Sigmoid colon (tissue), 6 donors: ENCODE measurements at regions not wholly inside any gene's neighbourhood (a gene's known extent, or its start where the extent isn't known, plus 50 kb on each side); places are given as distances from the start of the nearest gene placed in this dataset.

ENCODE experiments used
- DNase-seq: peaks from one replicate; pipeline ENCODE4 v3.0.0-alpha.2; 2019
- H3K27ac ChIP-seq, 4 donors: fragments of 200-600 bp; sonication (generic); one replicate each; pipeline ENCODE4 v1.5.1; 2016 to 2019; ENCODE audit warnings: mild to moderate bottlenecking in 1 of 4
- H3K27me3 ChIP-seq, 3 donors: fragments of 200-600 bp; sonication (generic); one replicate each; pipeline ENCODE4 v1.5.1; 2019; ENCODE audit warnings: mild to moderate bottlenecking in 1 of 3
- H3K36me3 ChIP-seq, 4 donors: fragments of 200-600 bp; sonication (generic); one replicate each; pipeline ENCODE4 v1.5.1; 2016 to 2019
- H3K4me1 ChIP-seq, 4 donors: fragments of 200-600 bp; sonication (generic); one replicate each; pipeline ENCODE4 v1.5.1; 2017 to 2019
- H3K4me3 ChIP-seq, 4 donors: fragments of 200-600 bp; sonication (generic); one replicate each; pipeline ENCODE4 v1.5.1; 2017 to 2019; ENCODE audit warnings: mild to moderate bottlenecking in 2 of 4, moderate library complexity in 1 of 4
- H3K9me3 ChIP-seq, 4 donors: fragments of 200-600 bp in 3 of 4; sonication (generic) in 3 of 4; one replicate each; pipeline versions ENCODE4 v1.5.1 to v1.6.1; 2013 to 2019
- EP300 ChIP-seq, 4 donors: sonication (generic); formaldehyde crosslinking; IDR thresholded peaks; one replicate each; pipeline ENCODE4 v1.6.1; 2017; ENCODE audit warnings: antibody characterized with exemption in 4 of 4
- POLR2A ChIP-seq, 2 donors: fragments of 450-650 bp; IDR thresholded peaks; one replicate each; pipeline ENCODE4 v1.6.1; 2016; ENCODE audit warnings: antibody characterized with exemption in 2 of 2, mild to moderate bottlenecking in 2 of 2, moderate library complexity in 2 of 2
- POLR2AphosphoS5 ChIP-seq, 4 donors: sonication (generic); formaldehyde crosslinking; IDR thresholded peaks; one replicate each; pipeline ENCODE4 v1.6.1; 2017; ENCODE audit warnings: antibody characterized with exemption in 4 of 4
- WGBS, 2 donors: extraction: QIAGEN DNeasy Blood & Tissue Kit; methylation state at CpG; one replicate each; pipeline ENCODE4 v1.1.7; 2013; 5-methylcytosine and 5-hydroxymethylcytosine counted together
- intact Hi-C: fragments of 100-400 bp; cut with DNase I; formaldehyde crosslinking; loops from one replicate; pipeline ENCODE4 v1.15.1; 2023
- TF ChIP-seq, protein P1 (sequence below), 4 experiments: fragments of 450-650 bp in 3 of 4; fragments of 200-600 bp in 1 of 4; IDR thresholded peaks; one replicate each; pipeline ENCODE4 v1.5.1; 2016 to 2019; ENCODE audit warnings: antibody characterized with exemption in 4 of 4, mild to moderate bottlenecking in 3 of 4, moderate library complexity in 2 of 4
- donor health status: healthy with polysubstance abuse.
- donor health status: healthy.

DNA sequence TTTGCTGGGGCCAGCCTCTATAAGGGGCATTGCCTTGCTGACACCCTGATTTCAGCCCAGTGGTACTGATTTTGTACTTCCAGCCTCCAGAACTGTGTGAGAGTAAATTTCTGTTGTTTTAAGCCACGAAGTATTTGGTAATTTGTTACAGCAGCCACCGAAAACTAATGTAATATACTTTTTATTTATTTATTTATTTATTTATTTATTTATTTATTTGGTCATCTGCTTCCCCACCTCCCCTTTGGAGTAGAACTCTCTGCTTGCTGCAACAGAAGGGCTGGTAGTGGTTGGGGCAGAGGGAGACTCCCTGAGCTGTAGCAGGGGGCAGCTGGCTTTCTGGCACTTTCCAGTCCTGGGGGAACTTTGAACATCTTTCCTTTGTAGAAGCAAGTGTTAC lies 128.4 kb upstream of the RAG2 start:
- H3K27me3 ChIP-seq: no peaks in the 10 kb centered on the region
- H3K9me3 ChIP-seq: no peaks in the 10 kb centered on the region
- intact Hi-C loops: no loop called here
- DNase-seq: no peak
- H3K4me1 ChIP-seq: no peaks in the 10 kb centered on the region
- H3K27ac ChIP-seq: no peak overlapping the region
- TF ChIP-seq POLR2AphosphoS5 (IDR thresholded peaks at IDR 0.05) (no peak), EP300 (IDR thresholded peaks at IDR 0.05) (no peak), POLR2A (IDR thresholded peaks at IDR 0.05) (no peak)
- TF ChIP-seq, protein P1, sequence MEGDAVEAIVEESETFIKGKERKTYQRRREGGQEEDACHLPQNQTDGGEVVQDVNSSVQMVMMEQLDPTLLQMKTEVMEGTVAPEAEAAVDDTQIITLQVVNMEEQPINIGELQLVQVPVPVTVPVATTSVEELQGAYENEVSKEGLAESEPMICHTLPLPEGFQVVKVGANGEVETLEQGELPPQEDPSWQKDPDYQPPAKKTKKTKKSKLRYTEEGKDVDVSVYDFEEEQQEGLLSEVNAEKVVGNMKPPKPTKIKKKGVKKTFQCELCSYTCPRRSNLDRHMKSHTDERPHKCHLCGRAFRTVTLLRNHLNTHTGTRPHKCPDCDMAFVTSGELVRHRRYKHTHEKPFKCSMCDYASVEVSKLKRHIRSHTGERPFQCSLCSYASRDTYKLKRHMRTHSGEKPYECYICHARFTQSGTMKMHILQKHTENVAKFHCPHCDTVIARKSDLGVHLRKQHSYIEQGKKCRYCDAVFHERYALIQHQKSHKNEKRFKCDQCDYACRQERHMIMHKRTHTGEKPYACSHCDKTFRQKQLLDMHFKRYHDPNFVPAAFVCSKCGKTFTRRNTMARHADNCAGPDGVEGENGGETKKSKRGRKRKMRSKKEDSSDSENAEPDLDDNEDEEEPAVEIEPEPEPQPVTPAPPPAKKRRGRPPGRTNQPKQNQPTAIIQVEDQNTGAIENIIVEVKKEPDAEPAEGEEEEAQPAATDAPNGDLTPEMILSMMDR (IDR thresholded peaks at IDR 0.05): no peak
- WGBS, 2 donors: 79 to 87% methylated on average over 2 of the region's 2 CpGs
- H3K36me3 ChIP-seq: no peaks in the 10 kb centered on the region
- no peak overlapping the region for H3K4me3 ChIP-seq

DNA sequence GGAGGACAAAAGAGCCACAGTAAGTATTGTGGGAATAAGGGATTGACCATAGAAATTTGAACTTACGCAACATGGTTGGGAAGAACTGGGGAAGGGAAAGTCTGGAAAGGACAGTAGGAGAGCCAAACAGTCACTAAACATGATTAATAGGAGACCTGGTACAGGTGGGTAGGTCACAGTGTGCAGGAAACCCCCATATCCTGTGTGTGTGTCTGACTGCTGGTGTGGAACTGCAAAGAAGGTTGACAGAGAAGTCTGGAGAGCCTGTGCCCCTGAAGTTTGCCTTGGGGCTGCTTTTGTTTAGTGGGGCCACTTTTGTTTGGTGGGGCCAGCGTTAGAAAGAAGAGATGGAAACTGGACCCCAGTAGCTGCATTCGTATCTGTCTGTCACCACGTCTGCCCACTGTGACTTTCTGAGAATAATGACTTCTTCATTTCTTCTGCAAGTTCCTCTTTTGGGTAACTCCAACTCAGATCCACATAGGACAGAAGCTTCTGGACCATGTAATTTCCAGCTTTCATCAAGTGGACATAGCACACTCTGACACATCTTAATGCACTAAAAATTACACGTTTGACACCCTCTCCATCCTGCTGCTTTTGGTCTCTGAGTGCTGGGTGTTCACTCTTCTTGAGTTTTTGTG lies 126.8 kb upstream of the RAG2 start:
- intact Hi-C loops: no loop called here
- Histone ChIP-seq H3K27me3 (no peaks in the 10 kb centered on the region), H3K4me1 (no peaks in the 10 kb centered on the region), H3K4me3 (no peak overlapping the region), H3K9me3 (no peaks in the 10 kb centered on the region), H3K27ac (no peak overlapping the region), H3K36me3 (no peaks in the 10 kb centered on the region)
- TF ChIP-seq POLR2AphosphoS5 (IDR thresholded peaks at IDR 0.05) (no peak), EP300 (IDR thresholded peaks at IDR 0.05) (no peak), POLR2A (IDR thresholded peaks at IDR 0.05) (no peak)
- TF ChIP-seq, protein P1 (IDR thresholded peaks at IDR 0.05): no peak
- WGBS, 2 donors: 58 to 70% methylated on average over 5 of the region's 5 CpGs
- no peak for DNase-seq

DNA sequence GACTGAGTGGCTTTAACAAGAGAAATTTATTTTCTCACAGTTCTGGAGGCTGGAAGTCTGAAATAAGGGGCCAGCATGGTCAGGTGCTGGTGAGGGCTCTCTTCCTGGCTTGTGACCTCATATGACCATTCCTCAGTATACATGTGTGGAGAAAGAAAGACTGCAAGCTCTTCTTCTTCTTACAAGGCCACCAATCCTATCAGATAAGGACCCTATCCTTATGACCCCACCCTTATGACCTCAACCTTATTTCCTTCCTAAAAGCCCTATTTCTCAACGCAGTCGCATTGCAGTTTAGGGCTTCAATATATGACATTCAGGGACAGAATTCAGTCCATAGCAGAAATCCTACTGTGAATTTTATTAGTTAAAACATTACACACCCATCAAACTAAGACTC lies 124.4 kb upstream of the RAG2 start:
- WGBS, 2 donors: 93 to 94% methylated on average over 2 of the region's 2 CpGs
- TF ChIP-seq, protein P1 (IDR thresholded peaks at IDR 0.05): no peak
- TF ChIP-seq EP300 (IDR thresholded peaks at IDR 0.05) (no peak), POLR2A (IDR thresholded peaks at IDR 0.05) (no peak), POLR2AphosphoS5 (IDR thresholded peaks at IDR 0.05) (no peak)
- no peaks in the 10 kb centered on the region for H3K36me3 ChIP-seq
- no peaks in the 10 kb centered on the region for H3K27me3 ChIP-seq
- H3K27ac ChIP-seq: no peak overlapping the region
- no peak for DNase-seq
- intact Hi-C loops: no loop called here
- H3K9me3 ChIP-seq: no peaks in the 10 kb centered on the region
- no peak overlapping the region for H3K4me3 ChIP-seq
- no peaks in the 10 kb centered on the region for H3K4me1 ChIP-seq

DNA sequence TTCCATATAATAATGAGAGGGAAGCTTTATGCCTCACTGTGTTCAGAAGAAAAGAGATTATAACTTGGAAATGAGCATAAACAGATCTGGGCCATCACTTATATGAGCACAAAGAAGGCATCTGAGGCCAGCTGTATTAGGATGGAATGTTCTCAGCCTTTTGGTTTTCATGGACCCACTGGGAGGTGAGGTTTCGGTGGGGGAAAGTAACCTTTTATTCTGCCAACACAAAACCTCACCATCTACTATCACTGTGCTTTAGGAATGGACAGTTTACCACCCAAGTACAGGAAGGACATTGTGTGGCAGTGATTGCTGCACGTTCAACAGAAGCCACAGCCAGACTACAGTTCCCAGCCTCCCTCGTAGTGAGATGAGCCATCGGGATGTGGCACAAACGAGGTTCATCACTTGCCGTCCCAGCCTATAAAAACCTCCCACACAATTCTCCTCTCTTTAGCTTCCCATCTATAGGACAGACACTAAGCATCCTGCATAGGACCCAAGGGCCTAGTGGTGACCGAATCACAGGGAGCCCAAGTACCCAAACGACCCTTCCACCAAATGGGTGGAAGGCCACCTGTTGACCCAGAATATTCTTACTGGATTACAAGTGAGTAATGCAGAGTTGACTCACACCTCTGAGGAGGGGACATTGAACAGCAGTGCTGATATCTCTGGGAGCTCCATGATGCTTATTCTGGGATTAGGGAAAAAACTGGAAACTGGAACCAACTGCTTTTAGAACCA lies 121.5 kb upstream of the RAG2 start:
- Histone ChIP-seq H3K36me3 (no peaks in the 10 kb centered on the region), H3K4me3 (no peak overlapping the region), H3K27ac (no peak overlapping the region), H3K4me1 (no peaks in the 10 kb centered on the region), H3K27me3 (no peaks in the 10 kb centered on the region), H3K9me3 (no peaks in the 10 kb centered on the region)
- 83% methylated on average over 8 of the region's 8 CpGs for WGBS, 2 donors
- TF ChIP-seq POLR2A (IDR thresholded peaks at IDR 0.05): no peak
- TF ChIP-seq, protein P1 (IDR thresholded peaks at IDR 0.05): no peak
- no peak for TF ChIP-seq POLR2AphosphoS5 (IDR thresholded peaks at IDR 0.05)
- TF ChIP-seq EP300 (IDR thresholded peaks at IDR 0.05): no peak
- intact Hi-C loops: no loop called here
- DNase-seq: no peak
